Common myeloid progenitor, CD34-positive (primary cell): ENCODE measurements at regions not wholly inside any gene's neighbourhood (a gene's known extent, or its start where the extent isn't known, plus 50 kb on each side); places are given as distances from the start of the nearest gene placed in this dataset.

Source experiments
- CTCF ChIA-PET: fragments of 350-600 bp; sonication (Branson Sonifier 250); formaldehyde crosslinking; loops from one replicate; lab custom pipeline; 2021; ENCODE audit warnings: antibody characterized with exemption; lab: Charles Lee
- POLR2A ChIA-PET: fragments of 350-600 bp; sonication (Branson Sonifier 250); formaldehyde crosslinking; loops from one replicate; lab custom pipeline; 2021; ENCODE audit warnings: antibody characterized with exemption; lab: Charles Lee
- DNase-seq, 3 donors: peaks; one replicate each; pipeline versions ENCODE4 v3.0.0 to v3.0.0-alpha.2; 2013
- H3K27ac ChIP-seq, 2 experiments: 1 replicate in 1 of 2; 2 replicates in 1 of 2; pipeline ENCODE4 v1.7.0; 2013; ENCODE audit warnings: inconsistent platforms in 2 of 2, low read length in 2 of 2, mild to moderate bottlenecking in 2 of 2, low read depth in 1 of 2, moderate library complexity in 1 of 2; ENCODE audit not compliant: severe bottlenecking in 2 of 2, insufficient read depth in 1 of 2, poor library complexity in 1 of 2
- H3K27me3 ChIP-seq, 5 experiments: replicated peaks in 2 of 5; 1 replicate in 3 of 5; 2 replicates in 2 of 5; pipeline versions ENCODE4 v1.6.1 to v1.7.0; 2013; ENCODE audit warnings: low read length in 4 of 5, mild to moderate bottlenecking in 2 of 5, moderate library complexity in 2 of 5, inconsistent platforms in 1 of 5; ENCODE audit not compliant: insufficient read depth in 5 of 5, control insufficient read depth in 4 of 5
- H3K36me3 ChIP-seq, 4 experiments: 1 replicate in 2 of 4; 2 replicates in 2 of 4; pipeline versions ENCODE4 v1.6.1 to v1.7.0; 2013; ENCODE audit warnings: low read length in 3 of 4, control low read depth in 1 of 4, mild to moderate bottlenecking in 1 of 4; ENCODE audit not compliant: control insufficient read depth in 4 of 4, insufficient read depth in 4 of 4
- H3K4me1 ChIP-seq, 4 experiments: 1 replicate in 3 of 4; 2 replicates in 1 of 4; pipeline versions ENCODE4 v1.6.1 to v1.7.1; 2013; ENCODE audit warnings: low read length in 3 of 4, mild to moderate bottlenecking in 3 of 4, control low read depth in 1 of 4, inconsistent platforms in 1 of 4, moderate library complexity in 1 of 4; ENCODE audit not compliant: control insufficient read depth in 4 of 4, insufficient read depth in 4 of 4; ENCODE audit errors: control extremely low read depth in 1 of 4
- H3K4me3 ChIP-seq, 7 experiments: 1 replicate in 4 of 7; 2 replicates in 3 of 7; pipeline versions ENCODE4 v1.5.1 to v1.7.0; 2013; ENCODE audit warnings: mild to moderate bottlenecking in 7 of 7, low read length in 6 of 7, moderate library complexity in 6 of 7, inconsistent platforms in 2 of 7, low read depth in 2 of 7, control low read depth in 1 of 7; ENCODE audit not compliant: insufficient read depth in 4 of 7, control insufficient read depth in 1 of 7; ENCODE audit errors: extremely low read depth in 1 of 7
- H3K9me3 ChIP-seq, 5 experiments: 1 replicate in 4 of 5; 2 replicates in 1 of 5; pipeline versions ENCODE4 v1.6.1 to v1.7.1; 2013; ENCODE audit warnings: low read length in 4 of 5, mild to moderate bottlenecking in 2 of 5, inconsistent platforms in 1 of 5, low read depth in 1 of 5, moderate library complexity in 1 of 5; ENCODE audit not compliant: control insufficient read depth in 4 of 5, insufficient read depth in 2 of 5; ENCODE audit errors: control extremely low read depth in 1 of 5
- WGBS: methylation state at CpG from one replicate; pipeline ENCODE4 v1.1.5; 2013; ENCODE audit not compliant: insufficient coverage; 5-methylcytosine and 5-hydroxymethylcytosine counted together

DNA sequence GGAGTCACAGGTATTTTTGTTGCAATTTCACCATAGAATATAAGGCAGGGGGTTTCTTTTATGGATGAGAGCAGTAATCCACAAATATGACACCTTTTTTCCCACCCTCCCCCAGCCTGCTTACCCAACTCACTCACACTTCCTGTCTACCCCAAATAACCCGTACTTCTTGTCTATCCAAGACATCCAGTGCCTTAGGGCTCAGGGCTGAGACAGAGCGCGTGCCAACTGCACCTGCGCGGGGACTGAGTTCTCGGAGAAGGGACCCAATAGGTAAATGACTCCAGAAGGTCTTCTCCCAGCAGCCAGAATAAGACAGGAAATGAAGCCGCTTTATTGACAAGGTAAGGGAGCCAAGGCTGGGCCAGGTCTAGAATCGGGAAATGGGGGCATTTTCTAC is 369.1 kb downstream of the SIPA1L2 start:
- Histone ChIP-seq H3K27ac (no peak overlapping the region), H3K4me3 (no peak overlapping the region), H3K9me3 (peaks cover 0 to 2% (median 0%) of the 10 kb centered on the region in 5 experiments), H3K4me1 (no peaks in the 10 kb centered on the region), H3K27me3 (peaks cover 1 to 56% (median 19%) of the 10 kb centered on the region in 5 experiments), H3K36me3 (no peaks in the 10 kb centered on the region)
- no peak for DNase-seq
- ChIA-PET POLR2A (no interaction called here), CTCF (no interaction called here)
- 85% methylated on average over 8 of the region's 8 CpGs for WGBS

- Histone ChIP-seq H3K4me3 (no peak overlapping the region), H3K4me1 (no peaks in the 10 kb centered on the region), H3K27me3 (peaks cover 4 to 53% (median 22%) of the 10 kb centered on the region in 5 experiments), H3K27ac (no peak overlapping the region), H3K9me3 (peaks cover 0 to 2% (median 0%) of the 10 kb centered on the region in 5 experiments), H3K36me3 (no peaks in the 10 kb centered on the region)
- WGBS, result 0% methylated on average over 1 of the region's 3 CpGs
- POLR2A ChIA-PET, result no interaction called here
- DNase-seq, result no peak
- CTCF ChIA-PET, result no interaction called here
These were observed 369.9 kb downstream of the SIPA1L2 start for GRCh38 chr1:232260045-232260444.

DNA sequence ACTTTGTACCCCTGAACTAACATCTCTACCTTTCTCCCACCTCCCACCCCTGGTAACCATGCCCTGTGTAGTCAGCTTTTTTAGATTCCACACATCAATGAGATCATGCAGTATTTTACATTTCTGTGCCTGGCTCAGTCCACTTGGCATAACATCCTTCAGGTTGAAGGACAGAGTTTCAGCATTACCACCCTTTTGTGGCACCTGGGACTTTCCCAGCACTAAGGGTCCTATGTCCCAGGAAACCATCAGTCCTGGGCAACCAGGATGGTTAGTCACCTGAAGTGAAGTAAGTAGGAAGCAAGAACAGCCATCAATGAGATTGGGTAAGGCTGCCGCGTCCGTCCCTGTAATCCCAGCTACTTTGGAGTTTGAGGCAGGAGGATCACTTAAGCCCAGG is 370.6 kb downstream of the SIPA1L2 start:
- no peak overlapping the region for H3K4me3 ChIP-seq
- CTCF ChIA-PET, result no interaction called here
- no peak overlapping the region for H3K27ac ChIP-seq
- POLR2A ChIA-PET, result no interaction called here
- peaks cover 4 to 49% (median 23%) of the 10 kb centered on the region in 5 experiments for H3K27me3 ChIP-seq
- 88% methylated on average over 3 of the region's 3 CpGs for WGBS
- no peak for DNase-seq
- H3K9me3 ChIP-seq, result peaks cover 0 to 2% (median 0%) of the 10 kb centered on the region in 5 experiments
- no peaks in the 10 kb centered on the region for H3K4me1 ChIP-seq
- H3K36me3 ChIP-seq, result no peaks in the 10 kb centered on the region

GRCh38 chr1:232252546-232253118 is 377.3 kb downstream of the SIPA1L2 start:
- Histone ChIP-seq H3K27me3 (peaks cover 17 to 56% (median 23%) of the 10 kb centered on the region in 5 experiments), H3K36me3 (no peaks in the 10 kb centered on the region), H3K4me1 (peaks cover 0 to 5% (median 0%) of the 10 kb centered on the region in 4 experiments), H3K4me3 (no peak overlapping the region), H3K9me3 (peaks cover 0 to 3% (median 0%) of the 10 kb centered on the region in 5 experiments), H3K27ac (no peak overlapping the region)
- CTCF ChIA-PET, result no interaction called here
- POLR2A ChIA-PET, result no interaction called here
- WGBS, result 72% methylated on average over 9 of the region's 11 CpGs
- DNase-seq, result no peak

DNA sequence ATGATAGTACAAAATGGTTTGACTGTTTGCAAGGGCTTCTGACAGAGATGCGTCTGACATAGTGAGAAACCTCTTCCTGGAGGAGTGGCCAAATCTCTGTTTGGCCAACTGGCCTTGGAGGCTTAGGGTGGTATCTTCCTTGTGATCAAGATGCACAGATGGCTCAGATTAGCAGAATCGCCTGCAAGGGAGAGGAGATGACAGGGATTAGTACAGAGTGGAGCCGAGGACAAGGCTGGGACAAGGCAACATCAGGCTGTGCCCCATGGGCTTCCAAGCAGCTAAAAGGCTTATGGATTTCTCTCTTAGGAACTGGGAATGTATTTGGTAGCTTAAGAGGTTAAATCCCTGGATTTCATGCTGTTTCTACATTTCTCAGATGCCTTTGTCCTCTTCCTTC is 379.1 kb downstream of the SIPA1L2 start:
- CTCF ChIA-PET, result no interaction called here
- H3K27ac ChIP-seq, result no peak overlapping the region
- 63% methylated on average over 3 of the region's 3 CpGs for WGBS
- no peaks in the 10 kb centered on the region for H3K36me3 ChIP-seq
- POLR2A ChIA-PET, result no interaction called here
- peaks cover 0 to 5% (median 0%) of the 10 kb centered on the region in 4 experiments for H3K4me1 ChIP-seq
- peaks cover 23 to 63% (median 32%) of the 10 kb centered on the region in 5 experiments for H3K27me3 ChIP-seq
- no peak for DNase-seq
- H3K4me3 ChIP-seq, result no peak overlapping the region
- H3K9me3 ChIP-seq, result peaks cover 0 to 3% (median 0%) of the 10 kb centered on the region in 5 experiments

GRCh38 chr1:232249861-232250777 is 379.8 kb downstream of the SIPA1L2 start:
- Histone ChIP-seq H3K4me3 (no peak overlapping the region), H3K27ac (no peak overlapping the region), H3K36me3 (no peaks in the 10 kb centered on the region), H3K27me3 (peaks cover 24 to 67% (median 32%) of the 10 kb centered on the region in 5 experiments), H3K4me1 (peaks cover 0 to 5% (median 0%) of the 10 kb centered on the region in 4 experiments), H3K9me3 (peaks cover 0 to 3% (median 0%) of the 10 kb centered on the region in 5 experiments)
- POLR2A ChIA-PET, result no interaction called here
- DNase-seq, result no peak
- CTCF ChIA-PET, result no interaction called here
- 80% methylated on average over 10 of the region's 13 CpGs for WGBS

GRCh38 chr1:232249339-232249738 is 380.6 kb downstream of the SIPA1L2 start:
- Histone ChIP-seq H3K4me1 (peaks cover 0 to 5% (median 0%) of the 10 kb centered on the region in 4 experiments), H3K27ac (no peak overlapping the region), H3K9me3 (peaks cover 0 to 3% (median 0%) of the 10 kb centered on the region in 5 experiments), H3K27me3 (peaks cover 23 to 71% (median 34%) of the 10 kb centered on the region in 5 experiments), H3K36me3 (no peaks in the 10 kb centered on the region), H3K4me3 (no peak overlapping the region)
- 24% methylated on average over 2 of the region's 2 CpGs for WGBS
- ChIA-PET CTCF (no interaction called here), POLR2A (no interaction called here)
- peak in 1 of 3 donors; percentile 3 for DNase-seq
